Fibroblast of pulmonary artery (primary cell): ENCODE measurements at regions not wholly inside any gene's neighbourhood (a gene's known extent, or its start where the extent isn't known, plus 50 kb on each side); places are given as distances from the start of the nearest gene placed in this dataset.

ENCODE experiments used
- DNase-seq: peaks from one replicate; pipeline ENCODE4 v3.0.0-alpha.2; 2010; ENCODE audit warnings: low read depth
- H3K4me3 ChIP-seq: replicated peaks from 2 replicates; pipeline ENCODE4 v1.5.1; 2011; ENCODE audit warnings: low read depth, mild to moderate bottlenecking, control low read depth, low read length, moderate library complexity
- TF ChIP-seq, protein P1 (sequence below): IDR thresholded peaks from 2 replicates; pipeline ENCODE4 v1.5.1; 2011; ENCODE audit warnings: mild to moderate bottlenecking, control low read depth, low read length, inconsistent platforms; ENCODE audit errors: missing control alignments

DNA sequence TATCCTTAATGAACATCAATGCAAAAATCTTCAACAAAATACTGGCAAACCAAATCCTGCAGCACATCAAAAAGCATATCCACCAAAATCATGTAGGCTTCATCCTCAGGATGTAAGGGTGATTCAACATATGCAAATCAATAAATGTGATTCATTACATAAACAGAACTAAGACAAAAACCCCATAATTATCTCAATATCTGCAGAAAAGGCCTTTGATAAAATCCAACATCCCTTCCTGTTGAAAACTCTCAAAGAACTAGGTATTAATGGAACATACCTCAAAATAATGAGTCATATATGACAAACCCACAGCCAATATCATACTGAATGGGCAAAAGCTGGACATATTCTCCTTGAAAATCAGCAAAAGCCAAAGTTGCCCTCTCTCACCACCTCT, 54.6 kb upstream of the DEPDC1 start:
- no peak overlapping the region for H3K4me3 ChIP-seq
- TF ChIP-seq, protein P1, sequence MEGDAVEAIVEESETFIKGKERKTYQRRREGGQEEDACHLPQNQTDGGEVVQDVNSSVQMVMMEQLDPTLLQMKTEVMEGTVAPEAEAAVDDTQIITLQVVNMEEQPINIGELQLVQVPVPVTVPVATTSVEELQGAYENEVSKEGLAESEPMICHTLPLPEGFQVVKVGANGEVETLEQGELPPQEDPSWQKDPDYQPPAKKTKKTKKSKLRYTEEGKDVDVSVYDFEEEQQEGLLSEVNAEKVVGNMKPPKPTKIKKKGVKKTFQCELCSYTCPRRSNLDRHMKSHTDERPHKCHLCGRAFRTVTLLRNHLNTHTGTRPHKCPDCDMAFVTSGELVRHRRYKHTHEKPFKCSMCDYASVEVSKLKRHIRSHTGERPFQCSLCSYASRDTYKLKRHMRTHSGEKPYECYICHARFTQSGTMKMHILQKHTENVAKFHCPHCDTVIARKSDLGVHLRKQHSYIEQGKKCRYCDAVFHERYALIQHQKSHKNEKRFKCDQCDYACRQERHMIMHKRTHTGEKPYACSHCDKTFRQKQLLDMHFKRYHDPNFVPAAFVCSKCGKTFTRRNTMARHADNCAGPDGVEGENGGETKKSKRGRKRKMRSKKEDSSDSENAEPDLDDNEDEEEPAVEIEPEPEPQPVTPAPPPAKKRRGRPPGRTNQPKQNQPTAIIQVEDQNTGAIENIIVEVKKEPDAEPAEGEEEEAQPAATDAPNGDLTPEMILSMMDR, result no peak
- no peak for DNase-seq

DNA sequence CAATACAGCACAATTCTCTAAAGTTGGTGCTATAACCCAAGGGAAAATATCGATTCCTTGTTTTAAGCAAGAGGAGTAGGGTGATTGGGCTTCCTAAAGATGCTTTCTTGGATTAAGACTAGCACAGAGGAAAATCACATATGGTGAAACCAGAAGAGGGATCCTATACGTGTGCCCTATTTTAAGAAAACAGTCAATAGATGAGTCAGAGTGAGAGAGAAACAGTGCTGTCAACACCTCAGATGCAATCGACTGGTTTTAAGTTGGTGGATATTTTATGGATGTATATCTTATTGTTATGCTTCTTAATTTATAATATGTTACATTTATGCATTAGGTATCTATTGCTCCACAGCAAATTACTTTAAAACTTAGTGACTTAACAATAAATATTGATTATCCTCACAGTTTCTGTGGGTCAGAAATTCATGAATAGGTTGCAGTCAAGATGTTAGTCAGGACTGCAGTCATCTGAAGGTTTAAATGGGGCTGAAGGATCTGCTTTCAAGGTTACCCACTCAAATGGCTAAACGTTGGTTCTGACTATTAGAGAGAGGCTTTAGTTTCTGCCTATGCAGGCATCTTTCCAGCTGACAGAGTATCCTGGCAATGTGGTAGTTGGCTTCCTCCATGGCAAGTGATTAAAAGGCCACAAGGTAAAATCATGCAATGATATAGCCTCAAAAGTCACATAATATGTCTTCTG, 61.6 kb upstream of the DEPDC1 start:
- TF ChIP-seq, protein P1, result no peak
- H3K4me3 ChIP-seq, result no peak overlapping the region
- no peak for DNase-seq

DNA sequence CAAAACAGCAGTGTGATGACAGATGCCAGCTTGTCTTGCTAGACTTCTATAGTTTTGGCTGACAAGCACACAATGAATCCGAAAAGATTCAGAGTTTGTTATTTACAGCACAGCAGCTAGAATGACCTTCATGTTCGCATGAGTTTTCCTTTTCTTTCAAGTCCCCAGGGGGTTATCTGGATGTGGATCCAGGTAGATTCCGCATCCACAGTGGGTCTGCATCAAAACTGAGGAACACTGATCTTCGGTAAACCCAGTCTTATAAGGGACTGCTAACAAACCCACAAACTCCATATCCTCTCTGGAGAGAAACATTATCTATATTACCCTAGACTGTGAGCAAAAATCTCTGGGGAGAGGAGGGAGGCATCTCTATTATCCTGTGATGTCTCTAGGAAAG, 69.0 kb upstream of the DEPDC1 start:
- TF ChIP-seq, protein P1, result no peak
- DNase-seq, result no peak
- no peak overlapping the region for H3K4me3 ChIP-seq

DNA sequence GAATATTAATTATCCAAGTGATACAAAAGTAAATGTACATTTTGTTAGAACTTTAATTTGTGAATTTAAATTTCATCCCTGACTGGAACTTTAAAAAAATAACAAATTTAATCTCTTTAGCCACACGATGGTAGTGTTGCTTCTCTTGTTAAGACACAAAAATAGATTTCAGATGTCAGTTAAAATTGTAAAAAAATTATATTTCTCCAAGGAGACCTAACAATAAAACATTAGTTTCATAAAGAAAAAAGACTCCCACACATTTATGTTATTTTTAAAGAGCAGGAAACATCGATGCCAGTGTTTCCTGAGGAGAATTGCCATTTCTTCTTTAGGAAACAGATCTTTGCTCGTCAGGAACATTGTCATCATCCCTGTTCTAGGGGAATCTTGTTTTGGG, 74.0 kb upstream of the DEPDC1 start:
- peak; percentile 8 for DNase-seq
- H3K4me3 ChIP-seq, result no peak overlapping the region
- TF ChIP-seq, protein P1, result peak; percentile 1

DNA sequence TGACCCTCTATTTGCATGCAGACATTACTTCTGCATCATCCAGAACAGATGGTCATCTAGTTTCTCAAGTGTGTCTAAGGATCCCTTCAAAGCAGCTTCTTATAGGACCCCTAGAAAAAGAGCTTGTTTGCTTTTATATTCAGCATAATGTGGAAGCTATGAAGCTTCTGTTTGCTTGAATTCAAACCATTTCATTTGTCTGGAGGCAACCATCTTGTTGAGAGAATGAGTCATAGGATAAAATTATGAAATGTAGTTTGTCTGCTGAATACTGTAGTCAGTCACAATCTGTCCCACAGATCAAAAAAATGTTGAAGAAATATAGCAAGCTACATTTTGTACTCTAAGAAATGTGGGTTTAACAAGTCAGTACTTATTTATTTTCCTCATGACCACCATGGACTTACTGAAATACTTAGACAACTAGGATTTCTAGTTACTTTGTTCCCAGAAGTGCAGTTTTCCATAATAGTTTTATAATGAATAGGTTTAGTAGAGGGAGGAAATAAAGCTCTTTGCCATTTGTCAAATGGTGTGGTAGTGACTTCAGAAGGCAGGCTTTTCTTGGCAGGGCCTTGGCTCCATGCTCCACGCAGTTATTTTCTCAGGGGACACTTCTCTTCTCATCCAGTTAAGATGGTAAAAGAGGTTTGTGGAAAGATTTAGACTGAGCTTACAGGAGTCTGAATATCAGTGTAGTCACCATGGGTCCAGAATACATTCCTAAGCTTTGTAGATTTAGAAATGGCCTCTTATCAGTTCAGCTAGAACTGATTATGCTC, 74.8 kb upstream of the DEPDC1 start:
- TF ChIP-seq, protein P1, result no peak
- DNase-seq, result peak; percentile 42
- no peak overlapping the region for H3K4me3 ChIP-seq

DNA sequence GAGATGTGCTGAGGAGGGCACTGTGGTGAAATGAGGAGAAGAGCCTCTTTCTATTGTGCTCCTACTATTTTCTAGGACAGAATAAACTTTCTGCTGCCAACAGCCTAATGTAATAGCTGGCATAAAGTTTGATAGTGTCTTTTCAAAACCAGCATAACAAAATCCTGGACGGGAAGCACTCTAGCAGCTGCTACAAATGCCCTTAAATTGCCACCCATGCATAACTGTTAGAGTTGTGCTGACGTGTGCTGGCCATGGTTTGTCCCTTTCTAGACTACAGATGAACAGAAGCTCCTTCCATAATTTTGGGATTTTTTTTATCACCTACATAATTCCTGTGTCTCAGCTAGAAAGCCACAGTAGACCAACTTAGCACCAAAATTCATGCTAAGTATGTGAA, 88.5 kb upstream of the DEPDC1 start:
- DNase-seq, result no peak
- TF ChIP-seq, protein P1, result no peak
- H3K4me3 ChIP-seq, result no peak overlapping the region
